Inferior parietal cortex (tissue), 1 donor: ENCODE measurements at regions not wholly inside any gene's neighbourhood (a gene's known extent, or its start where the extent isn't known, plus 50 kb on each side); places are given as distances from the start of the nearest gene placed in this dataset.
"Not testable (repeated sequence)": the region's sequence is repeated elsewhere in the genome, so short reads cannot be mapped to it uniquely, and the experiment has no call there.

Source experiments
- DNase-seq: peaks from one replicate; pipeline ENCODE4 v3.0.0-alpha.2; 2016; ENCODE audit errors: extremely low spot score

GRCh38 chr18:43720041-43720440 is 442.8 kb upstream of the SYT4 start:
- DNase-seq: no peak

GRCh38 chr18:43735570-43735969 is 458.3 kb upstream of the SYT4 start:
- DNase-seq: no peak

- no peak for DNase-seq
Measured at GRCh38 chr18:43744960-43745745, 467.9 kb upstream of the SYT4 start.

- no peak for DNase-seq
Measured at GRCh38 chr18:43751203-43751602, 473.9 kb upstream of the SYT4 start.

- DNase-seq: no peak
Measured at GRCh38 chr18:43751835-43752234, 474.5 kb upstream of the SYT4 start.

GRCh38 chr18:43757273-43757672 is 480.0 kb upstream of the SYT4 start:
- DNase-seq: no peak

- no peak for DNase-seq
Measured at GRCh38 chr18:43758734-43759133, 481.4 kb upstream of the SYT4 start.

- DNase-seq: no peak
Measured at GRCh38 chr18:43760010-43760409, 482.7 kb upstream of the SYT4 start.

GRCh38 chr18:43772907-43773306 is 495.6 kb upstream of the SYT4 start:
- no peak for DNase-seq

- no peak for DNase-seq
Measured at GRCh38 chr18:43774497-43774896, 497.2 kb upstream of the SYT4 start.

- no peak for DNase-seq
Measured at GRCh38 chr18:43775591-43775990, 498.3 kb upstream of the SYT4 start.

- no peak for DNase-seq
Measured at GRCh38 chr18:43776997-43777396, 499.7 kb upstream of the SYT4 start.

GRCh38 chr18:43777636-43778304 is 500.5 kb upstream of the SYT4 start:
- DNase-seq: no peak

GRCh38 chr18:43780782-43781340 is 503.6 kb upstream of the SYT4 start:
- no peak for DNase-seq

GRCh38 chr18:43785158-43785557 is 507.9 kb upstream of the SYT4 start:
- DNase-seq: no peak

- DNase-seq: no peak
Measured at GRCh38 chr18:43786893-43787292, 509.6 kb upstream of the SYT4 start.

GRCh38 chr18:43787721-43788120 is 510.4 kb upstream of the SYT4 start:
- not testable (repeated sequence) for DNase-seq

GRCh38 chr18:43789234-43790000 is 512.1 kb upstream of the SYT4 start:
- DNase-seq: peak; percentile 42

- no peak for DNase-seq
Measured at GRCh38 chr18:43793910-43794309, 516.6 kb upstream of the SYT4 start.

- DNase-seq: no peak
Measured at GRCh38 chr18:43794363-43794762, 517.1 kb upstream of the SYT4 start.

GRCh38 chr18:43797347-43797746 is 520.1 kb upstream of the SYT4 start:
- DNase-seq: no peak

- no peak for DNase-seq
Measured at GRCh38 chr18:43800584-43800983, 523.3 kb upstream of the SYT4 start.
